ENCODE measurements at regions not wholly inside any gene's neighbourhood (a gene's known extent, or its start where the extent isn't known, plus 50 kb on each side); places are given as distances from the start of the nearest gene placed in this dataset.

GRCh38 chr2:138210487-138210886, 246.2 kb downstream of the HNMT start:
- TF ChIP-seq CTCF (IDR thresholded peaks at IDR 0.05; ENCODE audit: low read depth, low read length) (no peak), POLR2A (IDR thresholded peaks at IDR 0.05; ENCODE audit: extremely low read depth, insufficient read length) (no peak), MYC (IDR thresholded peaks at IDR 0.05; ENCODE audit: low read depth, low read length) (no peak)
